Neuronal stem cell (in vitro differentiated cells): ENCODE measurements at regions not wholly inside any gene's neighbourhood (a gene's known extent, or its start where the extent isn't known, plus 50 kb on each side); places are given as distances from the start of the nearest gene placed in this dataset.
A peak's percentile ranks its signal among the peaks of the same experiment; 100 is the strongest.

Experiments
- DNase-seq: peaks from one replicate; pipeline ENCODE4 v3.0.0-alpha.2; 2013; ENCODE audit warnings: low spot score
- H2AFZ ChIP-seq: one replicate; pipeline ENCODE4 v1.6.1; 2013; ENCODE audit warnings: mild to moderate bottlenecking, low read length, inconsistent platforms
- H2AK5ac ChIP-seq: 2 replicates; pipeline ENCODE4 v1.6.1; 2013; ENCODE audit warnings: low read depth, mild to moderate bottlenecking, inconsistent platforms, low read length, moderate library complexity, mixed read lengths
- H2BK120ac ChIP-seq: 2 replicates; pipeline ENCODE4 v1.6.1; 2013; ENCODE audit warnings: low read depth, mild to moderate bottlenecking, inconsistent platforms, low read length, moderate library complexity, mixed read lengths
- H2BK12ac ChIP-seq: one replicate; pipeline ENCODE4 v1.6.1; 2013; ENCODE audit warnings: low read length, inconsistent platforms
- H2BK15ac ChIP-seq: 2 replicates; pipeline ENCODE4 v1.6.1; 2013; ENCODE audit warnings: mild to moderate bottlenecking, low read length, inconsistent platforms, mixed read lengths
- H2BK5ac ChIP-seq: one replicate; pipeline ENCODE4 v1.6.1; 2013; ENCODE audit warnings: inconsistent platforms, mild to moderate bottlenecking, low read length, moderate library complexity
- H3K14ac ChIP-seq: one replicate; pipeline ENCODE4 v1.6.1; 2013; ENCODE audit warnings: low read length, inconsistent platforms
- H3K18ac ChIP-seq: 2 replicates; pipeline ENCODE4 v1.6.1; 2013; ENCODE audit warnings: low read length, inconsistent platforms
- H3K23ac ChIP-seq: 2 replicates; pipeline ENCODE4 v1.6.1; 2013; ENCODE audit warnings: low read depth, mild to moderate bottlenecking, mixed read lengths, low read length, inconsistent platforms; ENCODE audit not compliant: poor library complexity
- H3K27ac ChIP-seq: replicated peaks from 3 replicates; pipeline ENCODE4 v1.5.1; 2013; ENCODE audit warnings: low read length, inconsistent platforms
- H3K27me3 ChIP-seq, 3 experiments: 2 replicates each; pipeline ENCODE4 v1.6.1; 2013; ENCODE audit warnings: low read length in 3 of 3, mild to moderate bottlenecking in 2 of 3, inconsistent platforms in 1 of 3, low read depth in 1 of 3, mixed read lengths in 1 of 3, moderate library complexity in 1 of 3; ENCODE audit not compliant: control insufficient read depth in 3 of 3, insufficient read depth in 3 of 3
- H3K36me3 ChIP-seq, 2 donors: replicated peaks in 1 of 2; 2 replicates each; pipeline ENCODE4 v1.6.1; 2013; ENCODE audit warnings: low read length in 2 of 2; ENCODE audit not compliant: control insufficient read depth in 2 of 2, insufficient read depth in 2 of 2
- H3K4ac ChIP-seq: 2 replicates; pipeline ENCODE4 v1.6.1; 2013; ENCODE audit warnings: inconsistent platforms, mild to moderate bottlenecking, low read length, moderate library complexity
- H3K4me1 ChIP-seq, 2 donors: 1 replicate in 1 of 2; 2 replicates in 1 of 2; pipeline ENCODE4 v1.6.1; 2013; ENCODE audit warnings: low read length in 2 of 2, low read depth in 1 of 2; ENCODE audit not compliant: control insufficient read depth in 2 of 2, insufficient read depth in 1 of 2
- H3K4me2 ChIP-seq: one replicate; pipeline ENCODE4 v1.6.1; 2013; ENCODE audit warnings: mild to moderate bottlenecking, low read length, inconsistent platforms; ENCODE audit not compliant: insufficient read depth, poor library complexity, severe bottlenecking
- H3K4me3 ChIP-seq, 2 donors: 2 replicates each; pipeline ENCODE4 v1.5.1; 2013; ENCODE audit warnings: low read length in 2 of 2, mild to moderate bottlenecking in 2 of 2, inconsistent platforms in 1 of 2, moderate library complexity in 1 of 2
- H3K79me1 ChIP-seq: one replicate; pipeline ENCODE4 v1.6.1; 2013; ENCODE audit warnings: low read depth, mild to moderate bottlenecking, inconsistent platforms, low read length, moderate library complexity
- H3K9ac ChIP-seq: one replicate; pipeline ENCODE4 v1.6.1; 2013; ENCODE audit warnings: mild to moderate bottlenecking, low read depth, low read length, inconsistent platforms; ENCODE audit not compliant: poor library complexity
- H3K9me3 ChIP-seq, 2 donors: replicated peaks in 1 of 2; 2 replicates each; pipeline versions ENCODE3 to v1.6.1; 2013; ENCODE audit warnings: low read length in 2 of 2, mild to moderate bottlenecking in 2 of 2, inconsistent platforms in 1 of 2, low read depth in 1 of 2, mixed read lengths in 1 of 2, moderate library complexity in 1 of 2; ENCODE audit not compliant: control insufficient read depth in 2 of 2, insufficient read depth in 1 of 2
- H4K8ac ChIP-seq: one replicate; pipeline ENCODE4 v1.6.1; 2013; ENCODE audit warnings: low read depth, mild to moderate bottlenecking, inconsistent platforms, low read length, moderate library complexity
- H4K91ac ChIP-seq: one replicate; pipeline ENCODE4 v1.6.1; 2013; ENCODE audit warnings: low read length, low read depth, mild to moderate bottlenecking, inconsistent platforms; ENCODE audit not compliant: poor library complexity
- WGBS, 2 donors: extraction: QIAGEN DNeasy Blood & Tissue Kit; methylation state at CpG; one replicate each; pipeline ENCODE4 v1.1.7; 2013; ENCODE audit warnings: missing lambda C conversion rate in 2 of 2, mixed read lengths in 1 of 2; ENCODE audit not compliant: insufficient read length in 2 of 2, insufficient replicate concordance in 1 of 2; ENCODE audit errors: extremely low coverage in 2 of 2; 5-methylcytosine and 5-hydroxymethylcytosine counted together

DNA sequence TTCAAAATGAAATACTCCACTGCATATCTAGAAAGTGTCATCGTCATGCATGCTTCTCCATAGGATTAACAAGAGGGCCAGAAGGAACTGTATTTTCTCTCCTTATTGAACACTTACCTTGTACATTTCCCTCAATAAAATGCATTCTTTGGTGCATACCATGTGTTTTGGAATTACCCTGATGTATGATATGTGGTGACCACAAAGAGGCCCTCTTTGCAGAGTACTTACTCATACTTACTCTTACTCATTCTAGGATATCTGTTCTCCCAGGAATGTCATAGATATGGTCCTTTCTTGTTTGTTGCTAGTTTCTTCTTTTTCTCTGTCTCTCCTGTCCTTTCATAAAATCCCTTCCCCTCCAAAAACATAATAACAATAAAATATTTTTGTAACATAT, 1087.1 kb upstream of the POT1 start:
- no peak overlapping the region for H2BK120ac ChIP-seq
- no peaks in the 10 kb centered on the region for H3K9me3 ChIP-seq
- H2AFZ ChIP-seq = no peak overlapping the region
- no peaks in the 10 kb centered on the region for H3K27me3 ChIP-seq
- no peak overlapping the region for H2BK15ac ChIP-seq
- no CpG with 5 or more reads among the region's 1 CpG for WGBS, 2 donors
- no peak overlapping the region for H3K4me3 ChIP-seq
- H3K18ac ChIP-seq = no peak overlapping the region
- H3K27ac ChIP-seq = no peak overlapping the region
- H3K79me1 ChIP-seq = no peaks in the 10 kb centered on the region
- no peaks in the 10 kb centered on the region for H3K36me3 ChIP-seq
- H4K8ac ChIP-seq = no peak overlapping the region
- no peak overlapping the region for H3K4me2 ChIP-seq
- H4K91ac ChIP-seq = no peak overlapping the region
- H2BK12ac ChIP-seq = no peak overlapping the region
- no peak overlapping the region for H3K4ac ChIP-seq
- no peak overlapping the region for H3K9ac ChIP-seq
- H3K4me1 ChIP-seq = no peaks in the 10 kb centered on the region
- H3K14ac ChIP-seq = no peak overlapping the region
- no peak overlapping the region for H3K23ac ChIP-seq
- H2AK5ac ChIP-seq = no peak overlapping the region
- DNase-seq = no peak
- H2BK5ac ChIP-seq = no peak overlapping the region

DNA sequence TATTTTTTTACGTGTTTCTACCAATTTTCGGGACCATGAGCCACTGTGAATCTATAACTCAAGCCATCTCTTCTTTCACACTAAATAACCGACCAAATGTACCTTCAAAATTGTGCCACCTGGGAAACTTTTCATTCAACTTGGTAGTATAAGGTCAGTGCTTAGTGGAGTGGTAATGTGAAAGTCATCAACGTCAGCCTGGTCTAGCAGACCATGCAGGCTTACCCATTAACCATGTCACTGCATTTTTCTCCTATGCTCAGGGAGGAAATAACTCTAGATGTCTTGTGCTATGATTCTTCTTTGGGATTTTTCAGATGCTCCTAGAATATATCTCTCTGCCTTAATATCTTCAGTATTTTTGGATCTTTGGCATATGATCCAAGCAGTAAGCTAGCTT, 1075.4 kb upstream of the POT1 start:
- Histone ChIP-seq H3K18ac (no peak overlapping the region), H3K27ac (no peak overlapping the region), H2AFZ (no peak overlapping the region), H3K4me1 (peaks cover 2 to 8% of the 10 kb centered on the region in 2 donors), H3K23ac (no peak overlapping the region), H4K8ac (no peak overlapping the region), H3K4me2 (no peak overlapping the region), H2AK5ac (no peak overlapping the region), H3K79me1 (no peaks in the 10 kb centered on the region), H2BK5ac (no peak overlapping the region), H3K4me3 (no peak overlapping the region), H3K27me3 (no peaks in the 10 kb centered on the region), H2BK120ac (no peak overlapping the region), H3K36me3 (no peaks in the 10 kb centered on the region), H2BK15ac (no peak overlapping the region), H3K9me3 (no peaks in the 10 kb centered on the region), H3K4ac (no peak overlapping the region), H2BK12ac (no peak overlapping the region), H4K91ac (no peak overlapping the region), H3K14ac (no peak overlapping the region), H3K9ac (no peak overlapping the region)
- DNase-seq = no peak
- no CpG with 5 or more reads among the region's 4 CpGs for WGBS, 2 donors

DNA sequence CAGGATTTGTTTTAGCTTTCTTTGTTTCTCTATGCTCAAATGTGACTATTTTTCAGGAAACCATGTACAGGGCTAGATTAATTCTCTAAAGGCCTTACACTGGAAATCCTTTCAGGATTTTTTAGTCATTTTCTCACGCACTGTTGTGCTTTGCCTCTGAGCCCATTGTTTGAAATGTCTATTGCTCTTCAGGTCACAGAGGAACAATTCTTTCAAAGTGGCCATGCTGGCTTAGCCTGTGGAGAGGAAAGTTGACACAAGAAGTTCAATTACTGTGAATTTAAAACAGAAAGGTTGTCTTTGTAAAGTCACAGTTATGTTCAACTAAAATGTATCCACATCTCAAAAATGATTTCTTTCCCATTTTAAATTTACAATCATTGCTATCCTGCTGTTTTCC, 1071.7 kb upstream of the POT1 start:
- Histone ChIP-seq H3K27me3 (no peaks in the 10 kb centered on the region), H3K4ac (no peak overlapping the region), H3K27ac (no peak overlapping the region), H2BK15ac (no peak overlapping the region), H3K4me2 (no peak overlapping the region), H3K9ac (no peak overlapping the region), H3K14ac (no peak overlapping the region), H3K9me3 (peaks cover 0 to 2% of the 10 kb centered on the region in 2 donors), H2AFZ (peak overlapping the region; percentile 42), H4K8ac (no peak overlapping the region), H3K79me1 (no peaks in the 10 kb centered on the region), H3K36me3 (no peaks in the 10 kb centered on the region), H2BK12ac (no peak overlapping the region), H3K18ac (no peak overlapping the region), H3K4me1 (peaks cover 2 to 8% of the 10 kb centered on the region in 2 donors), H3K23ac (no peak overlapping the region), H2AK5ac (no peak overlapping the region), H4K91ac (no peak overlapping the region), H3K4me3 (no peak overlapping the region), H2BK5ac (no peak overlapping the region), H2BK120ac (no peak overlapping the region)
- DNase-seq = peak; percentile 24
- no CpG with 5 or more reads among the region's 1 CpG for WGBS, 2 donors

DNA sequence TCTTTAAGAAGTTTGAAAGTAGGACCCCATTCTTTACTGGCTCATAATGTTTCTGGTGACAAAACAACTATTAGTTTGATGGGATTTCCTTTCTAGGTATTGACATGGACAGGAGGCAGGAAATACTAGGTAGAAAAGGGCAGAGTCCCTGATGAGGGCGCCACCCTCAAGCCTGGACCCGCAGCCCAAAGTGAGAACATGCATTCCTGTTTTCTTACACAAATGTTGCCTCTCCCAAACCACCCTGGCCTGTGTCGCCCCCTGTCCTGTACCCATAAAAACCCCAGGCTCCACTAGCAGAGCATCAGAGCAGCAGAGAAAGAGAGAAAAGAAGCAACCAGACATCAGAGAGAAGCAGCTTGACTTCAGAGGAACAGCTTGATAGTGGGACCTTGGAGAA, 1055.2 kb upstream of the POT1 start:
- Histone ChIP-seq H2BK12ac (no peak overlapping the region), H3K36me3 (no peaks in the 10 kb centered on the region)
- no CpG with 5 or more reads among the region's 3 CpGs for WGBS, 2 donors

More for the DNA sequence above, 1055.2 kb upstream of the POT1 start:
- Histone ChIP-seq H3K4me2 (no peak overlapping the region), H3K4ac (no peak overlapping the region), H2BK15ac (no peak overlapping the region), H2AK5ac (no peak overlapping the region), H4K8ac (no peak overlapping the region), H3K14ac (no peak overlapping the region), H3K4me3 (no peak overlapping the region), H4K91ac (no peak overlapping the region), H2AFZ (no peak overlapping the region), H3K18ac (no peak overlapping the region), H3K79me1 (no peaks in the 10 kb centered on the region), H3K27me3 (no peaks in the 10 kb centered on the region), H3K9me3 (no peaks in the 10 kb centered on the region), H3K9ac (no peak overlapping the region), H3K4me1 (no peaks in the 10 kb centered on the region), H2BK120ac (no peak overlapping the region), H3K27ac (no peak overlapping the region), H3K23ac (no peak overlapping the region), H2BK5ac (no peak overlapping the region)
- DNase-seq = no peak
